ENCODE measurements at regions not wholly inside any gene's neighbourhood (a gene's known extent, or its start where the extent isn't known, plus 50 kb on each side); places are given as distances from the start of the nearest gene placed in this dataset.

DNA sequence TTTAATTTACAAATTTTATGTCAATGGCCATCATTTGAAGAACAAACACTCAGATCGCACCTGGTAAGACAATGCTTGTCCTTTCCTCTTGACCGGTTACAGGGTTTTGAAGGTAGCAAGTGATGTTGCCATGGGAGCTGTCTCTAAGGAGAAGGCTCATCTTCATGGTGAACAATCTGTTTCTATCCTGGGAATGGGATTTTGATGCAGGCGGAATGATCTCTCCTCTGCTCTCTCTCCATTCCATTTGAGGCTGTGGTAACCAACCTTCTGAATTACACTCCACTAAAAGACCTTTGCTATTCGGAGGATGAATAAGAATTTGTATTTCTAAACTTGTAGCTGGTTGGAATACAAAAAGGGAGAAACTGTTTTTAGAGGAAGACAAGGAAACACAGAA is 57.9 kb upstream of the SLC5A9 start:
- ATAC-seq (ENCODE audit: low read depth): no peak
- no peak overlapping the region for H3K27ac Mint-ChIP-seq
- POLR2A ChIA-PET: no interaction called here

DNA sequence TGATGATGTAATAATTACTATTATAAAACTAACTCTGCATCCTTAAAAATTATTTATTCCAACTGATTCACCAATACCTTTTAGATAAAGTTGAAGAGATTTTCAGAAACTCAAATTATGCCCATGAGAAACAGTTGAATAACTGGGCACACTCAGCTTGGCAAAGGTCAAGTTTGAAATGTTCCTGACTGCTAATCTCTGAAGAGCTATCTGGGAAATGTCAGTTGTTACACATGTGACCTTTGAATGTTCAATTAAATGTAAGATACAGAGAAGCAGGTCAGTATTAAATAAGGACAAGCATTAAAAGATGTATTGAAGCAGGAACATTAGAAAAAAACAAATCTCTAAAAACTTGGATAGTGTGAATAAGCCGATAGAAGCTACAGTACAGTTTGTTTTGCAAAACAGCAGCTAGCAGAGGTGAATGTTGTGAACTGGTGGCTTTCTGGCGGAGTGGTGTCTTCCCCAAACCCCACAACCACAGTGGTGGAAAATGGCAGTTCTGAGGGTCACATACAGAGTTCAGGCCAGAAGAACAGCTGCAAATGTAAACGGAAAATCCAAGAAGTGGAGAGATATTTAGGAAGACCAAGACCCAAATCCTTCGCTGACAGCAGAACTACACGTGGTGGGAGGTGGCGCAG is 61.9 kb upstream of the SLC5A9 start:
- POLR2A ChIA-PET: no interaction called here
- no peaks in the 10 kb centered on the region for H3K4me1 Mint-ChIP-seq
- H3K27ac Mint-ChIP-seq: no peak overlapping the region
- ATAC-seq (ENCODE audit: low read depth) (no peak), DNase-seq (no peak)
- H3K9me3 Mint-ChIP-seq: no peaks in the 10 kb centered on the region
- peaks cover 13% of the 10 kb centered on the region for H3K27me3 Mint-ChIP-seq
- no peaks in the 10 kb centered on the region for H3K36me3 Mint-ChIP-seq
- H3K4me3 Mint-ChIP-seq: no peak overlapping the region

More for the DNA sequence above, 57.9 kb upstream of the SLC5A9 start:
- no peaks in the 10 kb centered on the region for H3K9me3 Mint-ChIP-seq
- H3K4me3 Mint-ChIP-seq: no peak overlapping the region
- no peak for DNase-seq
- H3K27me3 Mint-ChIP-seq: peaks cover 16% of the 10 kb centered on the region
- no peaks in the 10 kb centered on the region for H3K36me3 Mint-ChIP-seq
- H3K4me1 Mint-ChIP-seq: no peaks in the 10 kb centered on the region

DNA sequence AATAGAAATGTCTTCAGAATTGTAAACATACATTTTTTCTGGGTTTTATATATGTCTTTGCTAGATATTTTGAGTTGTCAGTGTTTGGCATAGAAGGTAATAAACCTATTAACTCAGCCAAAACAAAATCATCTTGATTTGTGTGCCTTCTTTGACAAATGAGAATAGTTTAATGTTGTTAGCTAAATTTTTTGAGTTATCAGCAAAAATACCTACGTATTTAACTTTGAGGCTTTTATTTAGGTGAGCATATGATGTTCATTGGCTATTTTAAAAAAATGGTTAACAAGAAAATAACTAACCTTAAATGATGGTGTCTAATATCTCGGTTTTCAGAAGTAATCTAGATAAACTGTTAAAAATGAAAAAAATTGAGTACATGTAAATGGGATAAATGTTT is 83.2 kb upstream of the SLC5A9 start:
- Mint-ChIP-seq H3K27me3 (peaks cover 7% of the 10 kb centered on the region), H3K27ac (no peak overlapping the region), H3K36me3 (no peaks in the 10 kb centered on the region), H3K4me1 (no peaks in the 10 kb centered on the region), H3K4me3 (no peak overlapping the region), H3K9me3 (no peaks in the 10 kb centered on the region)
- ATAC-seq (ENCODE audit: low read depth) (no peak), DNase-seq (no peak)
- POLR2A ChIA-PET: no interaction called here

DNA sequence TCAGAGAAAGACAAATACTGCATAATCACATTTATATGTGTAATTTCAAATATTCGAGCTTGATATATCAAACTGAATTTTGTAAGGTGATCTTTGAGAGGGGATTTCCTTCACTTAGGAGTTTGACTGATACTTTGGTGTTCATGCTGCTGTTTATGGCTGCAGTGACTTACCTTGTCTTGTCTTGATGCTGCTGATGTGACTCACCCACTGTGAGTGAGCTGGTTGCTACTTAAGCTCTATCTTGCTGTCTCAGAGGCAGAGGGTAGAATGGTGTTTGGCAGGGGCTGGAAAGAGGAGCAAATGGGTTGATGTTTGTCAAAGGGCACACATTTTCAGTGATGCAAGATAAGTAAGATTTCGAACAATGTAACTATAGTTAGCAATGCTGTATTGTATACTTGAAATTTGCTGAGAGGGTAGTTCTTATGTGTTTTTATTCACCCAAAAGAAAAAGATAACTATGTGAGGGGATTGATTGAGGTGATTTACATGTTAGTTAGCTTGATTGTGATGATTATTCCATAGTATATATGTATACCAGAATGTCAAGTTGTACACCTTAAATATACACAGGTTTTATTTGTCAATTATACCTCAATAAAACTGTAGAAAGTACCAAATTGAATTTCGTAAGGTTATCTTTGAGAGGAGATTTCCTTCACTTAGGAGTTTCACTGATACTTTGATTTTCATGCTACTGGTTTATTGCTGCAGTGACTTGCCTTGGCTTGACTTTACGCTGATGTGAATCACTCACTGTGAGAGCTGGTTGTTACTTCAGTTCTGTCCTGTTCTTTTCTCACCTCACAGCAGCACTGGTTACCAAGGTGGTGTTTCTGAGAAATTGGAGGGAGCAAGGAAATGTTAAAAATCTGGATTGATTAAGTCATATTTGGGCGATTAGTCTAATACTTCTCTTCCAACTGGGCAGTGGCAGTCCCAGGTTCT is 94.5 kb upstream of the SLC5A9 start:
- peaks cover 6% of the 10 kb centered on the region for H3K27me3 Mint-ChIP-seq
- H3K4me3 Mint-ChIP-seq: no peak overlapping the region
- H3K4me1 Mint-ChIP-seq: no peaks in the 10 kb centered on the region
- no peak for ATAC-seq (ENCODE audit: low read depth)
- POLR2A ChIA-PET: no interaction called here
- no peaks in the 10 kb centered on the region for H3K9me3 Mint-ChIP-seq
- no peak for DNase-seq
- no peak overlapping the region for H3K27ac Mint-ChIP-seq
- H3K36me3 Mint-ChIP-seq: no peaks in the 10 kb centered on the region

DNA sequence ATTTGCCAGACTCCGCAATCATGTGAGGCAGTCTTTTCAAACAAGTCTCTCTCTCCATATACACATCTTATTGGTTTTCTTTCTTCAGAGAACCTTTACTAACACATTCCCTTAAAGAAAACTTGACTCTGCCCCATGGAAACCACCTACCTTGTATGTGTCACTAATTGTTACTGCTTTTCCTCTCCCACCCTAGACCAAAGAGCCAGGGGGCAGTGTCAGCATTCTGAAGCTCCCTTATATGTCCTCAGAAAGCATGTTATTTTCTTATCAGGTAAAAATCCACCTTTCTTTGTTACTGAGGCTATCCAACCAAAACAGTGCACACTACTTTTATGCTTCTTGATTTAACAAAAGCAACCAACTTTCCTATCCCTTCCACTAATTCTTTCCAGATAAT is 98.9 kb upstream of the SLC5A9 start:
- Mint-ChIP-seq H3K36me3 (no peaks in the 10 kb centered on the region), H3K4me1 (no peaks in the 10 kb centered on the region), H3K27me3 (peaks cover 9% of the 10 kb centered on the region), H3K9me3 (no peaks in the 10 kb centered on the region), H3K4me3 (no peak overlapping the region), H3K27ac (no peak overlapping the region)
- POLR2A ChIA-PET: no interaction called here
- no peak for DNase-seq
- no peak for ATAC-seq (ENCODE audit: low read depth)

DNA sequence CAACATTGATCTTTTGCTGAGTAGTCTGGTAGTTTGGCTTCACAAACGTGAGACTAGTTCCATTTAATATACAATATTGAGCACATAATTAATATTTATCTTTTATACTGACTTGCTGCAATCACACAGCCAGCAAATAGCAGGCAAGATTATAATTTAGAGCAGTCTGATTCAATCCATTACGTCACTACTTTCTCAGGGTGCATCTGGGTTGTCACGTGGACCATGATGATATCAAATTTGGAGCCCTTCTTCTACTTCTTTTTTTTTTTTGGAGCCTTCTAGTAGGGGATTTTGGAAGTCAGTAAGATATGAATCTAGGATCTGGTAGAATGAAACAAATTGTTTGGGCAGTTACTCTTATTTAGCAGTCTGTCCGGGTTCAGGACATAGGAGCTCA is 100.6 kb upstream of the SLC5A9 start:
- H3K27me3 Mint-ChIP-seq: peaks cover 12% of the 10 kb centered on the region
- H3K9me3 Mint-ChIP-seq: no peaks in the 10 kb centered on the region
- no peaks in the 10 kb centered on the region for H3K4me1 Mint-ChIP-seq
- POLR2A ChIA-PET: no interaction called here
- no peaks in the 10 kb centered on the region for H3K36me3 Mint-ChIP-seq
- H3K4me3 Mint-ChIP-seq: no peak overlapping the region
- DNase-seq: no peak
- H3K27ac Mint-ChIP-seq: no peak overlapping the region
- no peak for ATAC-seq (ENCODE audit: low read depth)

DNA sequence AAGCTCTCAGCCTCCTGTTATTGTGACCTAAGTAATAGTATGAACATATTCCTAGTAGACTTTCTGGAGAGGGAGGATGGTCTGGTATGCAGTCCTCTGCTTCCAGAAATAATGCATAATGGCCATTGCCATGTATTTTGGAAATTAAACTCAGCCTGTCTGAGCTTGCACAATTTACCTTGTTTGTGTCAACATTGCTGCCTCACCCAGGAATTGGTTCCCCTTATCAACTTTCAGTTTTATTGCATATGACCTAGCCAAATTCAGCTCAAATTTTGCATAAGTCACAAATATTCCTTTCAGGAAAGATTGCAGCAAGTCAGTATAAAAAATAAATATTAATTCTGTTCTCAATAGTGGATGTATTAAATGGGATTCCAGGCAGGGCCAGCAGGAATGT is 101.9 kb upstream of the SLC5A9 start:
- Mint-ChIP-seq H3K4me3 (no peak overlapping the region), H3K4me1 (no peaks in the 10 kb centered on the region), H3K36me3 (no peaks in the 10 kb centered on the region), H3K9me3 (no peaks in the 10 kb centered on the region), H3K27me3 (peaks cover 14% of the 10 kb centered on the region), H3K27ac (no peak overlapping the region)
- DNase-seq (no peak), ATAC-seq (ENCODE audit: low read depth) (no peak)
- POLR2A ChIA-PET: no interaction called here

DNA sequence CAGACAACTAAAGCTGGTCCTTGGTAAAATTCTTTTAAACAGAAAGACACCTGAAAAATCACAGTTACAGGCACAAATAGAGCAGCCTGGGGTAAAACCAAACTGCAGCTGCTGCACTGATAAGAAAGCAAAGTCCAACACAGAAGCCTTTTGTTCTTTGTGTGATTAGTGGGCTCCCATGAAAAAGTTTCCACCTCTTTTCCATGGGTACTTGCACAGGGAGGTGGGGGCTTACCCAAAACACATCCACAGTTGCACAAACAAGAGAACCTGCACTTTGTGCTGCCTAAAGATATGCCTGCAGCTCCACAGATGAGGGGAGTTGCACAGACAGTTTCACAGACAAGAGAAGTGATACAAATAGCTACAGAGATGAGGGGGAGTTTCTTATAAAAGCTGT is 106.7 kb upstream of the SLC5A9 start:
- no peak for ATAC-seq (ENCODE audit: low read depth)
- H3K27ac Mint-ChIP-seq: no peak overlapping the region
- H3K27me3 Mint-ChIP-seq: peaks cover 21% of the 10 kb centered on the region
- no peak overlapping the region for H3K4me3 Mint-ChIP-seq
- POLR2A ChIA-PET: no interaction called here
- no peaks in the 10 kb centered on the region for H3K36me3 Mint-ChIP-seq
- DNase-seq: no peak
- H3K9me3 Mint-ChIP-seq: no peaks in the 10 kb centered on the region
- no peaks in the 10 kb centered on the region for H3K4me1 Mint-ChIP-seq

DNA sequence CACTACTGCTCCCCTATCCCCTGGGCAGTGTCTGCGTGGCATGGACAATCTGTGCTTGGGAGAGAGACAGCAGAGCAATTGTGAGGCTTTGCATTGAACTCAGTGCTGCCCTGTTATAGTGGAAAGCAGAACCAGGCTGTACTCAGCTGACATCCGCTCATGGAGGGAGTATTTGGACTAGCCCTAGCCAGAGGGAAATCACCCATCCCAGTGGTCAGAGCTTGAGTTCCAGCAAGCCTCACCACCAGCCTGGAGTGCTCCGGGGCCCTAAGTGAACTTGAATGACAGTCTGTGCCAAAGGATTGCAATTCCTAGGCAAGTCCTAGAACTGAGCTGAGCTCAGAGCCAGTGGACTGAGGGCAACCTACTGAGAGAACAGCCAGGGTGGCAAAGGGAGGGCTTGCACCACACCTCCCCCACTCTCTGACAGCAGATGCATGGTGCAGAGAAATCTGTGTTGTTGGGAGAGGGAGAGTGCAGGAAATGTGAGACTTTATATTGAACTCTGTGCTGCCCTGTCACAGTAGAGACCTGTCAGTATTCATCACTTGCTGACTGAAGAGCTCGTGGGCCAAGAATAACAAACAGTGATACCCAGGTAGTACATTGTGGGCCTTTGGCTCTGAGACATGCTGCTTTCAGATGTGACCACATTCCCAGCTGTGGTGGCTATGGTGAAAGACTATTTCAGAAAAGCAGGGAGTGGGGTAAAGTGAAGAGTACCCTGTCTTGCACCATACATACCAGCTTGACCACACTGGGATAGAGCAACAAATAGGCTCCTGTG is 107.7 kb upstream of the SLC5A9 start:
- Mint-ChIP-seq H3K9me3 (no peaks in the 10 kb centered on the region), H3K27ac (no peak overlapping the region), H3K4me3 (no peak overlapping the region), H3K36me3 (no peaks in the 10 kb centered on the region), H3K27me3 (peaks cover 24% of the 10 kb centered on the region), H3K4me1 (no peaks in the 10 kb centered on the region)
- DNase-seq (no peak), ATAC-seq (ENCODE audit: low read depth) (no peak)
- POLR2A ChIA-PET: no interaction called here

DNA sequence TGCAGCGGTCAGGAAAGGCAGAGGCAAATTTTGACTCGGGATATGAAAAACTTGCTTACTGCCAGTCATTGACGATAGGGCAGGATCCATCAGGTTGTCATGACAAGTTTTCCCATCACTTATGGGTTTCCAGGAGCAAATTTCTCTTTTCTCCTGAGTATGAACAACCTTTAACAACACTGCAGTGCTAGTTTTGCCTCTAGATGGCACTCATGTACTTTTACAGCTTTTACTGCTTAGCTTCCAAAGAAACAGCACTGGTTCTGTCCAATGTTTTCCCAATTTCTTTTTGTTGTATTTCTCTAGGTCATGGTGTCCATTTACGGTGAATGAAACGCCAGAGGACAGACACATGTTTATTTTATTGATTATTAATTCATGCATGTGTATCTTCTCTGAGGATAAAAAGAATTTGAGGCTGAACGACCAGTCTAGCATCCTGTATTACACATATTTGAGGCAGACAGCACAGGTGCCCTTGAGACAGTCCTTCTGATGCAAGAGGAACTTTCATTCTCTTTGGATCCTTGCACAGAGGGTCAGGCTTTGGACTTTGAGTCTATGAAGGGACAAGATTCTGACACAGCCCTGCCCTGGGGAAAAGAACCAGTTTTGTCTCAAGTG is 112.3 kb upstream of the TRABD2B start:
- Mint-ChIP-seq H3K27me3 (peaks cover 17% of the 10 kb centered on the region), H3K9me3 (no peaks in the 10 kb centered on the region), H3K27ac (no peak overlapping the region), H3K36me3 (no peaks in the 10 kb centered on the region), H3K4me3 (no peak overlapping the region), H3K4me1 (no peaks in the 10 kb centered on the region)
- POLR2A ChIA-PET: no interaction called here
- DNase-seq (no peak), ATAC-seq (ENCODE audit: low read depth) (no peak)

DNA sequence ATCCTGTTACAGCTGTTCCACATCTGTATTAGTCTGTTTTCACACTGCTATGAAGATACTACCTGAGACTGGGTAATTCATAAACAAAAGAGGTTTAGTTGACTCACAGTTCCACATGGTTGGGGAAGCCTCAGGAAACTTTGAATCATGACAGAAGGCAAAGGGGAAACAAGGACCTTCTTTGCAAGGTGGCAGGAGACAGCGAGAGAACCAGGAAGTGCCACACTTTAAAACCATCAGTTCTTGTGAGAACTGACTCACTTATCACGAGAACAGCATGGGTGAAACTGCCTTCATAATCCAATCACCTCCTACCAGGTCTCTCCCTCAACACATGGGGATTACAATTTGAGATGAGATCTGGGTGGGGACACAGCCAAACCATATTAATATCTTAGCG is 110.3 kb upstream of the TRABD2B start:
- no peak for DNase-seq
- POLR2A ChIA-PET: no interaction called here
- Mint-ChIP-seq H3K4me1 (no peaks in the 10 kb centered on the region), H3K9me3 (no peaks in the 10 kb centered on the region), H3K27me3 (peaks cover 10% of the 10 kb centered on the region), H3K4me3 (no peak overlapping the region), H3K27ac (no peak overlapping the region), H3K36me3 (no peaks in the 10 kb centered on the region)
- no peak for ATAC-seq (ENCODE audit: low read depth)

DNA sequence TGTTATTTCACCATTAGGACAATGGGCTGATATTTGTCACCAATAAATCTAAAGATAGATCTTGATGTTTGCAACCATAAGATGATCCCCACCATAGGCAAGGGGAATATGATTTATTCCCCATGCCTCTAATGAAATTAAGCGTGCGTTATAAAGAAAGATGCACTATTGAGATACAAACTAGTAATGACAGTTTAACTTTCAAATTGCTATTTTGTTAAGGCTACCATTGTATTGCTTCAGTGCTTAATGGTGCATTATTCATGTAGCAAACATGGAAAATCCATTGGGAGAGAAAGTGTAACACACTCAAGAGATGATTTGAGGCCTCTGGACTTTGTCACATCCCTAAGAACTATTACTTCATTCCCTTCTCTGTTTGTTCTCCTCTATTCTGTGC is 108.9 kb upstream of the TRABD2B start:
- Mint-ChIP-seq H3K27me3 (peaks cover 4% of the 10 kb centered on the region), H3K4me1 (no peaks in the 10 kb centered on the region), H3K36me3 (no peaks in the 10 kb centered on the region), H3K4me3 (no peak overlapping the region), H3K27ac (no peak overlapping the region), H3K9me3 (no peaks in the 10 kb centered on the region)
- ATAC-seq (ENCODE audit: low read depth): no peak
- no peak for DNase-seq
- POLR2A ChIA-PET: no interaction called here

DNA sequence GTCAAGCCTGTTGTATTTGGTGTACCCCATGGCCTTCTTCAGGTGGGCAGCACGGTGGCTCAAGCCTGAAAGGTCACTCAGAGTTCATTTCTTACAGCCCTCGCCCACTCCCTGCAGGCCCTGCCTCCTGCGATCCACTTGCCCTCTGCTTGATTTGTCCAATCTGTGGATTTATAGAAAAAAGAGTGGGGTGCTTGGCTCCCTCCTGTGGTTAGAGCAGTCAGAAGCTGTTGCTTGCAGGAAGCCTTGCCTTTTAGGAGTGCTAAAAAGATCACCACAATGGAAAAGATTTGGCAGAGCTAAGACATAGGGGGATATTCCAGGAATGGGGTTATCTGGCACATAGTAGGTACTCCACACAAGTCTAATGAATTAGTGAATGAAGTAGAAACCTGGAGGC is 108.0 kb upstream of the TRABD2B start:
- ATAC-seq (ENCODE audit: low read depth) (no peak), DNase-seq (no peak)
- H3K9me3 Mint-ChIP-seq: no peaks in the 10 kb centered on the region
- no peaks in the 10 kb centered on the region for H3K36me3 Mint-ChIP-seq
- no peak overlapping the region for H3K4me3 Mint-ChIP-seq
- no peaks in the 10 kb centered on the region for H3K27me3 Mint-ChIP-seq
- POLR2A ChIA-PET: no interaction called here
- no peak overlapping the region for H3K27ac Mint-ChIP-seq
- no peaks in the 10 kb centered on the region for H3K4me1 Mint-ChIP-seq

All from activated naive CD8-positive, alpha-beta T cell treated with anti-CD3 and anti-CD28 coated beads, Interleukin-2, amount 10 ng/mL, durations not matched to agents 7 days and 5 days (primary cell).